ENCODE measurements at regions not wholly inside any gene's neighbourhood (a gene's known extent, or its start where the extent isn't known, plus 50 kb on each side); places are given as distances from the start of the nearest gene placed in this dataset.

- FAIRE-seq: no peak
Observed at GRCh38 chr12:66976526-66976925, 292.6 kb upstream of the CAND1 start.

- no peak for FAIRE-seq
Observed at GRCh38 chr12:66978802-66979201, 290.4 kb upstream of the CAND1 start.

GRCh38 chr12:66979251-66979650 is 289.9 kb upstream of the CAND1 start:
- FAIRE-seq: no peak

- FAIRE-seq: no peak
Observed at GRCh38 chr12:66984077-66984476, 285.1 kb upstream of the CAND1 start.

GRCh38 chr12:66984962-66985361 is 284.2 kb upstream of the CAND1 start:
- FAIRE-seq: no peak

GRCh38 chr12:66999141-66999540 is 270.0 kb upstream of the CAND1 start:
- no peak for FAIRE-seq

- no peak for FAIRE-seq
Observed at GRCh38 chr12:67001251-67001650, 267.9 kb upstream of the CAND1 start.

GRCh38 chr12:67002720-67003119 is 266.4 kb upstream of the CAND1 start:
- FAIRE-seq: no peak

GRCh38 chr12:67006610-67007009 is 262.5 kb upstream of the CAND1 start:
- FAIRE-seq: no peak

GRCh38 chr12:67014642-67015041 is 254.5 kb upstream of the CAND1 start:
- no peak for FAIRE-seq

- FAIRE-seq: no peak
Observed at GRCh38 chr12:67018105-67018504, 251.1 kb upstream of the CAND1 start.

- no peak for FAIRE-seq
Observed at GRCh38 chr12:67019070-67019469, 250.1 kb upstream of the CAND1 start.

GRCh38 chr12:67025543-67026114 is 243.5 kb upstream of the CAND1 start:
- FAIRE-seq: no peak

GRCh38 chr12:67026487-67027246 is 242.5 kb upstream of the CAND1 start:
- FAIRE-seq: no peak

- FAIRE-seq: no peak
Observed at GRCh38 chr12:67028529-67028928, 240.6 kb upstream of the CAND1 start.

- FAIRE-seq: no peak
Observed at GRCh38 chr12:67034110-67034879, 234.9 kb upstream of the CAND1 start.

GRCh38 chr12:67035121-67035520 is 234.0 kb upstream of the CAND1 start:
- FAIRE-seq: no peak

- FAIRE-seq: no peak
Observed at GRCh38 chr12:67038486-67038885, 230.7 kb upstream of the CAND1 start.

GRCh38 chr12:67039995-67040860 is 228.9 kb upstream of the CAND1 start:
- no peak for FAIRE-seq

- FAIRE-seq: no peak
Observed at GRCh38 chr12:67040861-67041137, 228.4 kb upstream of the CAND1 start.

GRCh38 chr12:67042697-67043131 is 226.4 kb upstream of the CAND1 start:
- FAIRE-seq: no peak

- no peak for FAIRE-seq
Observed at GRCh38 chr12:67043771-67044170, 225.4 kb upstream of the CAND1 start.

- FAIRE-seq: no peak
Observed at GRCh38 chr12:67045650-67046049, 223.5 kb upstream of the CAND1 start.

All from endometrium (tissue), 2 donors.